ENCODE measurements at regions not wholly inside any gene's neighbourhood (a gene's known extent, or its start where the extent isn't known, plus 50 kb on each side); places are given as distances from the start of the nearest gene placed in this dataset.

DNA sequence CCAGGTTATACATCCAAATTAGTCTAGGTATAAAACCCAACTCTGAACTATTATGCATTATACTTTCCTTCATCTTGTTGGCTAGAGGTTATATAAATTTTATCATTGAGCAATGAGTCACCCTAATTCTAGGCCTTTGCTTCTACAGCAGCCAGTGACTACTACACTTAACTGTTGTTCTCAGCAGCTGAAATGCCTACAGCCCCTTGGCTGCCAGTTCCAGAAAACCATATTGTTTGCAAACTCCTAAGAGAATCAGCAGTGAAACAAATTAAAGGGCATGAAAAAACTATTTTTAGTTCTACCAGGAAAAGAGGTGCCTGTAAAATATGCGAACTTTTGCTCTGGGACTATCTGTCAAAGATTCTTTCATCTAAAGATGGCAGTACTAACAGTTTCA lies 292.8 kb downstream of the FRK start:
- Histone ChIP-seq H3K4me1 (ENCODE audit: control insufficient read depth, insufficient read depth, low read length, poor library complexity, severe bottlenecking) (no peaks in the 10 kb centered on the region), H3K36me3 (ENCODE audit: control insufficient read depth, insufficient read depth, low read length) (no peaks in the 10 kb centered on the region), H3K27me3 (ENCODE audit: control insufficient read depth, insufficient read depth, low read length) (no peaks in the 10 kb centered on the region), H3K27ac (ENCODE audit: insufficient read depth, low read length, poor library complexity, severe bottlenecking) (no peak overlapping the region), H3K9me3 (ENCODE audit: control insufficient read depth in 2 of 2, low read length in 2 of 2) (no peaks in the 10 kb centered on the region), H3K4me3 (ENCODE audit: low read depth, low read length) (no peak overlapping the region)
- no peaks in the 10 kb centered on the region for H3K4me1 Mint-ChIP-seq
- no peak for DNase-seq
- no peaks in the 10 kb centered on the region for H3K27me3 Mint-ChIP-seq
- no peak for ATAC-seq (ENCODE audit: low read depth in 2 of 2)
- H3K27ac Mint-ChIP-seq, result no peak overlapping the region
- H3K4me3 Mint-ChIP-seq, result no peak overlapping the region
- H3K9me3 Mint-ChIP-seq, result peaks cover 0 to 4% (median 2%) of the 10 kb centered on the region in 7 donors
- no peaks in the 10 kb centered on the region for H3K36me3 Mint-ChIP-seq

DNA sequence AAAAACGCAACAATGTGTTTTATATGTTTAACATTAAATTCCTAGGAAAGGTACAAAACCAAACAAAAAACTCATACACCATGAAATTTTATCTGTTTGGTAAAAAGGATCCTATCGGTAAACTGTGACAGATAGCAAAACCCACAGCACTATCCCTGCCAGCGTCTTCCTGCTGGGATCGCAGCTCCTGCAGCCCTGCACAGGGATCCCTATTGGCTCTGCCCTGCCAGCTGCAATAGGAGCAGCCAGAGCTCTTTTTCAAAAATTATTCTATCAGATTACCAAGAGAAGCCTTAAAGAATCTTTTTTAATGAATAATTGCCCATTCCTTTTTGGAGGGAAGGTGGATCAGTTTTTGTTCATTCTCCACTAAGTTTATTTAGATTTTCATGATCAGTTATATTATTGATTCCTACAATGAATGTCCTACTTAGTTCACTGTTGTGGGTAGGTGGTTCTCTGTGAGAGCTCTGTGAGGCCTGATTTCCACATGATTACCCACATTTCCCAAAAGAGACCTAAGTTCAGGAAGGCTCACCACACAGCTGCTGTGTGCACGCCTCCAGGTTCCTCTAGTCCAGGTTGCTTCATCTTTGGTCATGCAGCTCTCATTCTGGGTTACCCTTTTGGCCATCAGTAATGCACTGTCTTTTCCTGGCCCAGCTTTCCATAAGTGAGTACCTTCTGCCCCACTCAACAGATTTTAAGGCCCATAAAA lies 293.8 kb downstream of the FRK start:
- DNase-seq (no peak), ATAC-seq (ENCODE audit: low read depth in 2 of 2) (no peak)
- no peak overlapping the region for H3K4me3 ChIP-seq (ENCODE audit: low read depth, low read length)
- H3K9me3 ChIP-seq (ENCODE audit: control insufficient read depth in 2 of 2, low read length in 2 of 2), result no peaks in the 10 kb centered on the region
- no peak overlapping the region for H3K27ac ChIP-seq (ENCODE audit: insufficient read depth, low read length, poor library complexity, severe bottlenecking)
- H3K36me3 ChIP-seq (ENCODE audit: control insufficient read depth, insufficient read depth, low read length), result no peaks in the 10 kb centered on the region
- Mint-ChIP-seq H3K36me3 (no peaks in the 10 kb centered on the region), H3K4me3 (no peak overlapping the region), H3K4me1 (no peaks in the 10 kb centered on the region), H3K27ac (no peak overlapping the region), H3K27me3 (no peaks in the 10 kb centered on the region), H3K9me3 (peaks cover 0 to 4% (median 2%) of the 10 kb centered on the region in 7 donors)
- no peaks in the 10 kb centered on the region for H3K4me1 ChIP-seq (ENCODE audit: control insufficient read depth, insufficient read depth, low read length, poor library complexity, severe bottlenecking)
- no peaks in the 10 kb centered on the region for H3K27me3 ChIP-seq (ENCODE audit: control insufficient read depth, insufficient read depth, low read length)

DNA sequence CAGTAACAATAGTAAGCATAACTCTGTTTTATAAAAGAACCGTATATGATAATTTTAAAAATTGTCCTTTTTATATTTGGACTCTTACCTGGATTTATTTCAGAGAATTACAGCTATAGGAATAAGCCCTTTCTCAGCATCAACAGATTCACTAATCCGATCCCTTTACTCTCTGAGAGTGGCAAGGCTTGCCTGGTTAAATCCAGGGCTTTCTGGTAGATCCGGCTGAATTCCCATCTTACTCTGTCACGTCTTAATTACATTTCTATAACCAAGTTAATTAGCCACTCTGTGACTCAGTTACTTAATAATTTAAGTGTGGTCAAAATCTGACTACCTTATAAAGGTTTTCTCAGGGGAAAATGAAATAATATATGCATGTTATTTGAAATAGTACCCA lies 294.7 kb downstream of the FRK start:
- Mint-ChIP-seq H3K4me3 (no peak overlapping the region), H3K27ac (no peak overlapping the region), H3K36me3 (no peaks in the 10 kb centered on the region), H3K4me1 (no peaks in the 10 kb centered on the region), H3K9me3 (peaks cover 0 to 4% (median 1%) of the 10 kb centered on the region in 7 donors), H3K27me3 (no peaks in the 10 kb centered on the region)
- Histone ChIP-seq H3K4me1 (ENCODE audit: control insufficient read depth, insufficient read depth, low read length, poor library complexity, severe bottlenecking) (no peaks in the 10 kb centered on the region), H3K9me3 (ENCODE audit: control insufficient read depth in 2 of 2, low read length in 2 of 2) (no peaks in the 10 kb centered on the region), H3K4me3 (ENCODE audit: low read depth, low read length) (no peak overlapping the region), H3K36me3 (ENCODE audit: control insufficient read depth, insufficient read depth, low read length) (no peaks in the 10 kb centered on the region), H3K27ac (ENCODE audit: insufficient read depth, low read length, poor library complexity, severe bottlenecking) (no peak overlapping the region), H3K27me3 (ENCODE audit: control insufficient read depth, insufficient read depth, low read length) (no peaks in the 10 kb centered on the region)
- DNase-seq, result no peak
- ATAC-seq (ENCODE audit: low read depth in 2 of 2), result no peak

DNA sequence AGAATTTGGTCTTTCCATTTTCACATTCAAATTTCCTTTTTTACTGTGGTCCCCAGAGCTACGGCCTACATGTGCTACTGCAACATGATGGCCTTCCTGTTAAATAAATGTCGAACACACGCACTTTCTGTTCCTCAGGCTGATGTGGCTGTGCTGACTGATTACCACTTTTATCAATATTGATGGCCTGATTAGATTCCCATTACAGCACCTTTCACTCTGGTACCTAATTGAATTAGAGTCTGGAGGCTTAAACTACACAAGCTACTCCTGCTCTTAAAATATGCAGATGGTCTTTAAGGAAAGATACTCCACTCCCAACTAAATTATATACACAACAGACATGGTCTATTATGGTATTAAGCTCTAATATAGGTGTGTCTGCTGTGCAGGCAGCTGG lies 301.6 kb downstream of the FRK start:
- Mint-ChIP-seq H3K27ac (no peak overlapping the region), H3K36me3 (no peaks in the 10 kb centered on the region), H3K4me1 (no peaks in the 10 kb centered on the region), H3K4me3 (no peak overlapping the region), H3K9me3 (peaks cover 2 to 16% (median 7%) of the 10 kb centered on the region in 7 donors), H3K27me3 (no peaks in the 10 kb centered on the region)
- H3K4me1 ChIP-seq (ENCODE audit: control insufficient read depth, insufficient read depth, low read length, poor library complexity, severe bottlenecking), result no peaks in the 10 kb centered on the region
- H3K27ac ChIP-seq (ENCODE audit: insufficient read depth, low read length, poor library complexity, severe bottlenecking), result no peak overlapping the region
- H3K27me3 ChIP-seq (ENCODE audit: control insufficient read depth, insufficient read depth, low read length), result no peaks in the 10 kb centered on the region
- no peak for DNase-seq
- no peak overlapping the region for H3K4me3 ChIP-seq (ENCODE audit: low read depth, low read length)
- H3K36me3 ChIP-seq (ENCODE audit: control insufficient read depth, insufficient read depth, low read length), result no peaks in the 10 kb centered on the region
- ATAC-seq (ENCODE audit: low read depth in 2 of 2), result no peak
- no peaks in the 10 kb centered on the region for H3K9me3 ChIP-seq (ENCODE audit: control insufficient read depth in 2 of 2, low read length in 2 of 2)

DNA sequence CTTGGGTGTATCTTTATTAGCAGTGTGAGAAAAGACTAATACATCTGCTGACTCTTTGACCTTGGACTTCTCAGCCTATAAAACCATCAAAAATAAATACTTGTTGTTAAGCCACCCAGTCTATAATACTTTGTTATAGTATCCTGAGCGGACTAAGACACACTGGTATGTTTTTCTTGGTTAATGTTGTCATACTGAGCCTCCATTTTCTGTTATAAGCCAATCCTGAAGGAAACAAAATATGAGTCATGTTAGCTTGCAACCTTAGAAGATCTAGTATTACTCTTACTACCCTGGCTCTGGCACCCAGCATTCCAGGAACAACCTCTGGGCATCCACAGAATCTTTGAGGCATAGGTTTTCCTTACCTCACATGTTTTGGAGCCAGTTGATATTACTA lies 307.2 kb downstream of the FRK start:
- peak overlapping the region in 1 of 3 donors; percentile 40 for H3K27ac Mint-ChIP-seq
- no peaks in the 10 kb centered on the region for H3K27me3 Mint-ChIP-seq
- H3K9me3 ChIP-seq (ENCODE audit: control insufficient read depth in 2 of 2, low read length in 2 of 2), result no peaks in the 10 kb centered on the region
- H3K27me3 ChIP-seq (ENCODE audit: control insufficient read depth, insufficient read depth, low read length), result no peaks in the 10 kb centered on the region
- no peaks in the 10 kb centered on the region for H3K4me1 ChIP-seq (ENCODE audit: control insufficient read depth, insufficient read depth, low read length, poor library complexity, severe bottlenecking)
- H3K27ac ChIP-seq (ENCODE audit: insufficient read depth, low read length, poor library complexity, severe bottlenecking), result no peak overlapping the region
- H3K4me1 Mint-ChIP-seq, result no peaks in the 10 kb centered on the region
- H3K4me3 Mint-ChIP-seq, result no peak overlapping the region
- no peaks in the 10 kb centered on the region for H3K36me3 Mint-ChIP-seq
- ATAC-seq (ENCODE audit: low read depth in 2 of 2) (no peak), DNase-seq (no peak)
- peaks cover 1 to 14% (median 8%) of the 10 kb centered on the region in 7 donors for H3K9me3 Mint-ChIP-seq
- H3K4me3 ChIP-seq (ENCODE audit: low read depth, low read length), result no peak overlapping the region
- no peaks in the 10 kb centered on the region for H3K36me3 ChIP-seq (ENCODE audit: control insufficient read depth, insufficient read depth, low read length)

DNA sequence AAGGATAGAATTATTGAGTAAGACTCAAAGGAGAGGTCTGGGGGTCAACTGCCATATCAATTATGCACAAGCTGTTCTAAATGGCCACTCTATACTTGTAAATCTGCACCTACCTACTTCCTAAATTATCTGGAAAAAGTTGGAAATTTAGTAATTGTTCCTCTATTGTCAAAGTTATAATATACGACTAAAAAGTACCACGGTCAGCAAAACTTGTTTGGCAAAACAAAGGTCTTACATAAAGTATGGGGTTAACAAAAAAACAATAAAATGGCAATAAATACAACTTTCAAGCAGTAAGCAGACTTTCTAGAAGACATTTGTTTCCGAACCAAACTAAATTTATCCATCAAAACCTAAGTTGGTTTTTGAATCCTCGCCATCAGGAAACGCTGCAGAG lies 309.7 kb downstream of the FRK start:
- Histone ChIP-seq H3K27me3 (ENCODE audit: control insufficient read depth, insufficient read depth, low read length) (no peaks in the 10 kb centered on the region), H3K27ac (ENCODE audit: insufficient read depth, low read length, poor library complexity, severe bottlenecking) (no peak overlapping the region), H3K4me1 (ENCODE audit: control insufficient read depth, insufficient read depth, low read length, poor library complexity, severe bottlenecking) (no peaks in the 10 kb centered on the region), H3K36me3 (ENCODE audit: control insufficient read depth, insufficient read depth, low read length) (no peaks in the 10 kb centered on the region), H3K4me3 (ENCODE audit: low read depth, low read length) (no peak overlapping the region), H3K9me3 (ENCODE audit: control insufficient read depth in 2 of 2, low read length in 2 of 2) (no peaks in the 10 kb centered on the region)
- no peak overlapping the region for H3K4me3 Mint-ChIP-seq
- no peaks in the 10 kb centered on the region for H3K36me3 Mint-ChIP-seq
- H3K9me3 Mint-ChIP-seq, result peaks cover 1 to 12% (median 4%) of the 10 kb centered on the region in 7 donors
- H3K27ac Mint-ChIP-seq, result no peak overlapping the region
- no peak for ATAC-seq (ENCODE audit: low read depth in 2 of 2)
- no peak for DNase-seq
- no peaks in the 10 kb centered on the region for H3K27me3 Mint-ChIP-seq
- H3K4me1 Mint-ChIP-seq, result no peaks in the 10 kb centered on the region

DNA sequence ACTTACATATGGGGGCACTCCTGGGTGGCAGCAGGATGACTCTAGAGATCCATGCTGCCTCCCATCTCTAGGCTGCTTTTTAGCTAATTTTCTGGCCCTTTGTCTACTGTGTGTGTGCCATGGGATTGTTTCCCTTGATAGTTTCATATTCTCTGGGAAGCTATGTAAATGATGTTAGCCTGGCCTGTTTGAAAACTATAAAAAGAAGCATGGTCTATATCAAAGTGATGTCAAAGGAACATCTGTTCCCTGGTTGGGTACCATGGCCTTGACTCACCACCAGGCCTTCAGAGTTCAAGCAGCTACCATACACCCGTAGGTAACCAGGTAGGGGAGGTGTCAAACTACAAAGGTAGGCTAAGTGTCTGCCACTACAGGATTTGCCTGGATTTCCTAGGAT lies 310.4 kb downstream of the FRK start:
- H3K9me3 Mint-ChIP-seq, result peaks cover 1 to 14% (median 4%) of the 10 kb centered on the region in 7 donors
- H3K27ac Mint-ChIP-seq, result no peak overlapping the region
- no peaks in the 10 kb centered on the region for H3K36me3 Mint-ChIP-seq
- Histone ChIP-seq H3K27me3 (ENCODE audit: control insufficient read depth, insufficient read depth, low read length) (no peaks in the 10 kb centered on the region), H3K9me3 (ENCODE audit: control insufficient read depth in 2 of 2, low read length in 2 of 2) (no peaks in the 10 kb centered on the region), H3K4me1 (ENCODE audit: control insufficient read depth, insufficient read depth, low read length, poor library complexity, severe bottlenecking) (no peaks in the 10 kb centered on the region), H3K4me3 (ENCODE audit: low read depth, low read length) (no peak overlapping the region), H3K36me3 (ENCODE audit: control insufficient read depth, insufficient read depth, low read length) (no peaks in the 10 kb centered on the region), H3K27ac (ENCODE audit: insufficient read depth, low read length, poor library complexity, severe bottlenecking) (no peak overlapping the region)
- DNase-seq (no peak), ATAC-seq (ENCODE audit: low read depth in 2 of 2) (no peak)
- H3K27me3 Mint-ChIP-seq, result no peaks in the 10 kb centered on the region
- peak overlapping the region in 1 of 4 donors; percentile 3 for H3K4me3 Mint-ChIP-seq
- no peaks in the 10 kb centered on the region for H3K4me1 Mint-ChIP-seq

DNA sequence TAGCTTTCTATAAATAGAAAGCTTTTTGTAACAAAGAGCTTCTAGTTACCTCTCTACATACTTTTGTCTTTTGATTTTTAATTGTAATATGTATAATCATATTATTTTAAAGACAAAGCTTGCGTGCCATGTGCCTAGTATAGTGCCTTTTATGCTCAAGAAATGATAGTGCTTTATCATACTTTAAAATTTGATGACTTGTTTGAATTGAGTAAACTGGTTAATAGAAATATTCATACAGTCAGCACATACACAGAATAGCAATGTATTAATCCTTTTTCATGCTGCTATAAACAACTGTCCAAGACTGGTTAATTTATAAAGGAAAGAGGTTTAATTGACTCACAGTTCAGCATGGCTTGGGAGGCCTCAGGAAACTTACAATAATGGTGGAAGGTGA lies 313.0 kb downstream of the FRK start:
- no peak overlapping the region for H3K4me3 ChIP-seq (ENCODE audit: low read depth, low read length)
- no peaks in the 10 kb centered on the region for H3K27me3 ChIP-seq (ENCODE audit: control insufficient read depth, insufficient read depth, low read length)
- Mint-ChIP-seq H3K4me1 (no peaks in the 10 kb centered on the region), H3K4me3 (no peak overlapping the region), H3K9me3 (peaks cover 2 to 21% (median 7%) of the 10 kb centered on the region in 7 donors), H3K27me3 (no peaks in the 10 kb centered on the region), H3K36me3 (no peaks in the 10 kb centered on the region), H3K27ac (no peak overlapping the region)
- H3K9me3 ChIP-seq (ENCODE audit: control insufficient read depth in 2 of 2, low read length in 2 of 2), result no peaks in the 10 kb centered on the region
- no peaks in the 10 kb centered on the region for H3K36me3 ChIP-seq (ENCODE audit: control insufficient read depth, insufficient read depth, low read length)
- no peak for ATAC-seq (ENCODE audit: low read depth in 2 of 2)
- no peak for DNase-seq
- H3K4me1 ChIP-seq (ENCODE audit: control insufficient read depth, insufficient read depth, low read length, poor library complexity, severe bottlenecking), result no peaks in the 10 kb centered on the region
- no peak overlapping the region for H3K27ac ChIP-seq (ENCODE audit: insufficient read depth, low read length, poor library complexity, severe bottlenecking)

Data from CD4-positive, CD25-positive, alpha-beta regulatory T cell (primary cell).